ENCODE measurements at regions not wholly inside any gene's neighbourhood (a gene's known extent, or its start where the extent isn't known, plus 50 kb on each side); places are given as distances from the start of the nearest gene placed in this dataset.

GRCh38 chr13:99892866-99893504 is 78.6 kb downstream of the ZIC5 start:
- no peak for DNase-seq

GRCh38 chr13:99892196-99892613 is 79.4 kb downstream of the ZIC5 start:
- no peak for DNase-seq

GRCh38 chr13:99886706-99887105 is 84.9 kb downstream of the ZIC5 start:
- no peak for DNase-seq

- no peak for DNase-seq
Measured at GRCh38 chr13:99884913-99885312, 86.7 kb downstream of the ZIC5 start.

- no peak for DNase-seq
Measured at GRCh38 chr13:99883805-99884204, 87.8 kb downstream of the ZIC5 start.

GRCh38 chr13:99878921-99879610 is 92.5 kb downstream of the ZIC5 start:
- DNase-seq, result no peak

- DNase-seq, result no peak
Measured at GRCh38 chr13:99876651-99877050, 94.9 kb downstream of the ZIC5 start.

GRCh38 chr13:99875391-99875790 is 96.2 kb downstream of the ZIC5 start:
- no peak for DNase-seq

GRCh38 chr13:99873832-99874430 is 97.6 kb downstream of the ZIC5 start:
- DNase-seq, result no peak

GRCh38 chr13:99873141-99873540 is 98.4 kb downstream of the ZIC5 start:
- DNase-seq, result no peak

- DNase-seq, result no peak
Measured at GRCh38 chr13:99871249-99871898, 100.2 kb downstream of the ZIC5 start.

GRCh38 chr13:99870541-99870940 is 101.0 kb downstream of the ZIC5 start:
- DNase-seq, result no peak

- DNase-seq, result no peak
Measured at GRCh38 chr13:99869830-99870229, 101.7 kb downstream of the ZIC5 start.

GRCh38 chr13:99868767-99869166 is 102.8 kb downstream of the ZIC5 start:
- DNase-seq, result no peak

- no peak for DNase-seq
Measured at GRCh38 chr13:99867535-99868257, 103.9 kb downstream of the ZIC5 start.

GRCh38 chr13:99866781-99867180 is 104.8 kb downstream of the ZIC5 start:
- no peak for DNase-seq

GRCh38 chr13:99865420-99865930 is 106.1 kb downstream of the ZIC5 start:
- DNase-seq, result no peak

- no peak for DNase-seq
Measured at GRCh38 chr13:99864627-99864990, 107.0 kb downstream of the ZIC5 start.

- no peak for DNase-seq
Measured at GRCh38 chr13:99863789-99864626, 107.6 kb downstream of the ZIC5 start.

- DNase-seq, result no peak
Measured at GRCh38 chr13:99862244-99862643, 109.3 kb downstream of the ZIC5 start.

- DNase-seq, result no peak
Measured at GRCh38 chr13:99861771-99862170, 109.8 kb downstream of the ZIC5 start.

- no peak for DNase-seq
Measured at GRCh38 chr13:99860745-99861144, 110.8 kb downstream of the ZIC5 start.

Measured in CD4-positive, alpha-beta T cell treated with Interleukin-17A for 1 hour (primary cell).